ENCODE measurements at regions not wholly inside any gene's neighbourhood (a gene's known extent, or its start where the extent isn't known, plus 50 kb on each side); places are given as distances from the start of the nearest gene placed in this dataset.

DNA sequence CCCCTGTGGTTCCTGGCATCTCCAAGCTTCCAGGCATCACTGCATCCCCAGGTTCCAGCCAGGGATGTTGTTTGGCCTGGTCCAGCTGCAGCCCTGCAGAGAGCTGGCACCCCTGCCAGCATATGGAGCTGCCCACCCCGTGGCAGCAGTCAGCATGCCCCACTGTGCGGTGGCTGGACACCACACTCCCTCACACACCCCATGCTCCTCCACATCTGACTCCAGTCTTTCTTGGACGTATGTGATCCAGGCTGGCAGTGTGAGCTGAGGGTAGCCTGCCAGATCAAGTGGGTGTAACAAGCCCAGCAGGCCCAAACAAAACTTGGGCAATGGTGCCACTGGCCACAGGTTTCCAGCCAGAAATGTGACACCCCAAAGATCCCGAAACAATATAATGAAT is 620.4 kb downstream of the RWDD3 start:
- Histone ChIP-seq H2AK5ac (ENCODE audit: low read depth, low read length) (no peak overlapping the region), H3K9ac (replicated peaks in 1 of 4; ENCODE audit: extremely low read depth in 1 of 4, low read depth in 3 of 4, low read length in 3 of 4) (no peak overlapping the region), H4K8ac (ENCODE audit: extremely low read depth, insufficient read depth, low read length) (no peak overlapping the region), H3K4me1 (replicated peaks in 1 of 4; ENCODE audit: control insufficient read depth in 3 of 4, insufficient read depth in 4 of 4, low read length in 3 of 4) (no peaks in the 10 kb centered on the region), H3K56ac (replicated peaks; ENCODE audit: insufficient read length, low read depth, low read length) (no peak overlapping the region), H4K91ac (replicated peaks; ENCODE audit: insufficient read length, low read length) (no peak overlapping the region), H2AFZ (ENCODE audit: low read length) (no peak overlapping the region), H2BK20ac (ENCODE audit: low read length) (no peak overlapping the region), H3K79me1 (ENCODE audit: low read depth, low read length) (no peaks in the 10 kb centered on the region), H3K4ac (replicated peaks; ENCODE audit: insufficient read length, low read depth, low read length) (no peak overlapping the region), H3K79me2 (ENCODE audit: control insufficient read depth in 1 of 2, insufficient read depth in 2 of 2, low read length in 2 of 2) (no peaks in the 10 kb centered on the region), H3K14ac (ENCODE audit: insufficient read length) (no peak overlapping the region), H3K36me3 (ENCODE audit: control insufficient read depth in 2 of 4, insufficient read depth in 4 of 4, low read length in 3 of 4) (no peaks in the 10 kb centered on the region), H3K9me3 (ENCODE audit: insufficient read depth in 2 of 2, low read depth in 1 of 2, low read length in 1 of 2) (no peaks in the 10 kb centered on the region), H3K18ac (ENCODE audit: extremely low read depth, low read length) (no peak overlapping the region), H4K5ac (ENCODE audit: insufficient read length, low read depth, low read length) (no peak overlapping the region), H3K27me3 (replicated peaks in 1 of 4; ENCODE audit: control insufficient read depth in 3 of 4, extremely low read depth in 1 of 4, insufficient read depth in 3 of 4, low read length in 3 of 4) (peaks cover 0 to 1% (median 0%) of the 10 kb centered on the region in 4 experiments; a peak in 1 of 7 replicates), H2BK12ac (ENCODE audit: low read depth, low read length) (no peak overlapping the region), H2BK120ac (replicated peaks; ENCODE audit: low read depth, low read length) (no peak overlapping the region), H3K27ac (ENCODE audit: low read depth, low read length) (no peak overlapping the region), H3K4me2 (ENCODE audit: insufficient read depth in 1 of 2, low read depth in 2 of 2, low read length in 2 of 2) (no peak overlapping the region), H2BK5ac (ENCODE audit: low read depth, low read length) (no peak overlapping the region), H2BK15ac (ENCODE audit: low read length) (no peak overlapping the region), H3K23me2 (ENCODE audit: low read depth, low read length) (no peaks in the 10 kb centered on the region), H3K4me3 (ENCODE audit: extremely low read depth in 1 of 4, insufficient read depth in 2 of 4, low read depth in 3 of 4, low read length in 4 of 4) (no peak overlapping the region), H4K20me1 (replicated peaks in 1 of 2; ENCODE audit: control insufficient read depth in 1 of 2, insufficient read depth in 2 of 2, low read length in 2 of 2) (no peaks in the 10 kb centered on the region), H3K23ac (ENCODE audit: insufficient read length) (no peak overlapping the region)
- 60% methylated on average over 4 of the region's 4 CpGs; no CpG with 5 or more reads in 1 of the 2 experiments for WGBS, 2 experiments (ENCODE audit: extremely low coverage in 1 of 2, insufficient coverage in 1 of 2, insufficient read length in 1 of 2, insufficient replicate concordance in 2 of 2, low coverage in 1 of 2, low lambda C conversion rate in 2 of 2, missing lambda C conversion rate in 1 of 2)
- POLR2A ChIA-PET (ENCODE audit: partially characterized antibody): no interaction called here
- CTCF ChIA-PET (ENCODE audit: partially characterized antibody): interaction anchor here (0.8 kb wide), 1 partner anchor 10 kb away, joined by 5 read pairs; no protein-coding TSS in a partner anchor
- DNase-seq (ENCODE audit: low read depth in 1 of 2, low spot score in 2 of 2): no peak
- no peak for TF ChIP-seq SRF (IDR thresholded peaks at IDR 0.05; ENCODE audit: low read depth, low read length)
- no peak for TF ChIP-seq CHD2 (IDR thresholded peaks at IDR 0.05; ENCODE audit: low read length)
- TF ChIP-seq PHF8 (conservative IDR thresholded peaks at IDR 0.05; ENCODE audit: low read depth, low read length): no peak
- no peak for TF ChIP-seq FOSL1 (IDR thresholded peaks at IDR 0.05; ENCODE audit: insufficient read depth, low read depth, low read length)
- TF ChIP-seq GABPA (IDR thresholded peaks at IDR 0.05; ENCODE audit: borderline replicate concordance, insufficient read depth, low read length): no peak
- no peak for TF ChIP-seq SIX5 (IDR thresholded peaks at IDR 0.05; ENCODE audit: low read depth, low read length)
- FAIRE-seq: no peak

Measured in H1 (cell line).